Skeletal muscle satellite cell (primary cell): ENCODE measurements at regions not wholly inside any gene's neighbourhood (a gene's known extent, or its start where the extent isn't known, plus 50 kb on each side); places are given as distances from the start of the nearest gene placed in this dataset.
A peak's percentile ranks its signal among the peaks of the same experiment; 100 is the strongest.

ENCODE experiments used
- H3K27me3 ChIP-seq: 2 replicates; pipeline ENCODE4 v1.7.0; 2013; ENCODE audit warnings: low read length; ENCODE audit not compliant: control insufficient read depth, insufficient read depth
- H3K36me3 ChIP-seq: 2 replicates; pipeline ENCODE4 v1.7.0; 2013; ENCODE audit warnings: mild to moderate bottlenecking, control low read depth, low read length; ENCODE audit not compliant: insufficient read depth
- H3K4me1 ChIP-seq: 2 replicates; pipeline ENCODE4 v1.7.0; 2013; ENCODE audit warnings: low read length; ENCODE audit not compliant: control insufficient read depth, insufficient read depth
- H3K4me2 ChIP-seq: 2 replicates; pipeline ENCODE4 v1.7.0; 2013; ENCODE audit warnings: mild to moderate bottlenecking, low read length
- H3K4me3 ChIP-seq: 2 replicates; pipeline ENCODE4 v1.7.0; 2013; ENCODE audit warnings: low read length
- H3K9ac ChIP-seq: 2 replicates; pipeline ENCODE4 v1.7.0; 2013; ENCODE audit warnings: mild to moderate bottlenecking, low read depth, low read length, moderate library complexity
- H3K9me3 ChIP-seq: replicated peaks from 2 replicates; pipeline ENCODE4 v1.7.0; 2013; ENCODE audit warnings: mild to moderate bottlenecking, control low read depth, low read length

GRCh38 chr6:113442040-113442439, 415.1 kb upstream of the MARCKS start:
- no peaks in the 10 kb centered on the region for H3K9me3 ChIP-seq
- H3K36me3 ChIP-seq: no peaks in the 10 kb centered on the region
- H3K9ac ChIP-seq: no peak overlapping the region
- H3K4me2 ChIP-seq: no peak overlapping the region
- peaks cover 7% of the 10 kb centered on the region for H3K4me1 ChIP-seq
- no peak overlapping the region for H3K4me3 ChIP-seq
- H3K27me3 ChIP-seq: no peaks in the 10 kb centered on the region

GRCh38 chr6:113445201-113445600, 411.9 kb upstream of the MARCKS start:
- Histone ChIP-seq H3K27me3 (no peaks in the 10 kb centered on the region), H3K36me3 (no peaks in the 10 kb centered on the region), H3K4me1 (peaks cover 33% of the 10 kb centered on the region), H3K4me2 (no peak overlapping the region), H3K9me3 (no peaks in the 10 kb centered on the region), H3K4me3 (no peak overlapping the region), H3K9ac (no peak overlapping the region)

GRCh38 chr6:113447088-113447831, 409.9 kb upstream of the MARCKS start:
- H3K9ac ChIP-seq: peak overlapping the region; percentile 9
- H3K4me2 ChIP-seq: peak overlapping the region; percentile 13
- H3K9me3 ChIP-seq: no peaks in the 10 kb centered on the region
- no peaks in the 10 kb centered on the region for H3K27me3 ChIP-seq
- peaks cover 41% of the 10 kb centered on the region for H3K4me1 ChIP-seq
- H3K4me3 ChIP-seq: no peak overlapping the region
- no peaks in the 10 kb centered on the region for H3K36me3 ChIP-seq

GRCh38 chr6:113449051-113449450, 408.1 kb upstream of the MARCKS start:
- Histone ChIP-seq H3K4me3 (no peak overlapping the region), H3K27me3 (no peaks in the 10 kb centered on the region), H3K4me2 (peak overlapping the region; percentile 15), H3K4me1 (peaks cover 41% of the 10 kb centered on the region), H3K9me3 (no peaks in the 10 kb centered on the region), H3K36me3 (no peaks in the 10 kb centered on the region), H3K9ac (peak overlapping the region; percentile 29)

GRCh38 chr6:113450061-113450465, 407.1 kb upstream of the MARCKS start:
- no peaks in the 10 kb centered on the region for H3K36me3 ChIP-seq
- no peak overlapping the region for H3K4me3 ChIP-seq
- H3K4me1 ChIP-seq: peaks cover 41% of the 10 kb centered on the region
- H3K9me3 ChIP-seq: no peaks in the 10 kb centered on the region
- peak overlapping the region; percentile 19 for H3K4me2 ChIP-seq
- H3K9ac ChIP-seq: peak overlapping the region; percentile 29
- no peaks in the 10 kb centered on the region for H3K27me3 ChIP-seq

- Histone ChIP-seq H3K36me3 (no peaks in the 10 kb centered on the region), H3K4me1 (peaks cover 41% of the 10 kb centered on the region)
Measured at GRCh38 chr6:113451049-113451448, 406.1 kb upstream of the MARCKS start.

GRCh38 chr6:113457198-113457597, 399.9 kb upstream of the MARCKS start:
- Histone ChIP-seq H3K4me2 (peak overlapping the region; percentile 2), H3K36me3 (no peaks in the 10 kb centered on the region), H3K27me3 (no peaks in the 10 kb centered on the region), H3K4me3 (no peak overlapping the region), H3K4me1 (peaks cover 23% of the 10 kb centered on the region), H3K9ac (no peak overlapping the region), H3K9me3 (no peaks in the 10 kb centered on the region)

More at GRCh38 chr6:113451049-113451448, 406.1 kb upstream of the MARCKS start:
- no peaks in the 10 kb centered on the region for H3K27me3 ChIP-seq
- H3K4me3 ChIP-seq: no peak overlapping the region
- no peak overlapping the region for H3K4me2 ChIP-seq
- no peaks in the 10 kb centered on the region for H3K9me3 ChIP-seq
- no peak overlapping the region for H3K9ac ChIP-seq

- Histone ChIP-seq H3K4me3 (no peak overlapping the region), H3K4me2 (no peak overlapping the region), H3K9ac (no peak overlapping the region), H3K9me3 (no peaks in the 10 kb centered on the region), H3K27me3 (no peaks in the 10 kb centered on the region), H3K4me1 (peaks cover 23% of the 10 kb centered on the region), H3K36me3 (no peaks in the 10 kb centered on the region)
Measured at GRCh38 chr6:113457751-113458150, 399.4 kb upstream of the MARCKS start.

GRCh38 chr6:113458368-113459010, 398.7 kb upstream of the MARCKS start:
- no peaks in the 10 kb centered on the region for H3K9me3 ChIP-seq
- no peak overlapping the region for H3K4me3 ChIP-seq
- H3K9ac ChIP-seq: no peak overlapping the region
- H3K36me3 ChIP-seq: no peaks in the 10 kb centered on the region
- H3K4me1 ChIP-seq: peaks cover 23% of the 10 kb centered on the region
- no peaks in the 10 kb centered on the region for H3K27me3 ChIP-seq
- H3K4me2 ChIP-seq: no peak overlapping the region

- no peaks in the 10 kb centered on the region for H3K27me3 ChIP-seq
- no peaks in the 10 kb centered on the region for H3K9me3 ChIP-seq
- H3K4me1 ChIP-seq: peaks cover 39% of the 10 kb centered on the region
Measured at GRCh38 chr6:113461153-113461932, 395.8 kb upstream of the MARCKS start.

GRCh38 chr6:113464536-113464935, 392.6 kb upstream of the MARCKS start:
- Histone ChIP-seq H3K9ac (no peak overlapping the region), H3K4me3 (no peak overlapping the region)

More at GRCh38 chr6:113461153-113461932, 395.8 kb upstream of the MARCKS start:
- H3K36me3 ChIP-seq: no peaks in the 10 kb centered on the region
- no peak overlapping the region for H3K4me2 ChIP-seq
- H3K9ac ChIP-seq: no peak overlapping the region
- no peak overlapping the region for H3K4me3 ChIP-seq

More at GRCh38 chr6:113464536-113464935, 392.6 kb upstream of the MARCKS start:
- Histone ChIP-seq H3K4me1 (peaks cover 16% of the 10 kb centered on the region), H3K4me2 (no peak overlapping the region), H3K36me3 (no peaks in the 10 kb centered on the region), H3K9me3 (no peaks in the 10 kb centered on the region), H3K27me3 (no peaks in the 10 kb centered on the region)
